IPS-NIHi7 (cell line): ENCODE measurements at regions not wholly inside any gene's neighbourhood (a gene's known extent, or its start where the extent isn't known, plus 50 kb on each side); places are given as distances from the start of the nearest gene placed in this dataset.
"Not testable (repeated sequence)": the region's sequence is repeated elsewhere in the genome, so short reads cannot be mapped to it uniquely, and the experiment has no call there.

ENCODE experiments used
- DNase-seq: peaks from one replicate; pipeline ENCODE4 v3.0.0; 2012; ENCODE audit warnings: mixed read lengths; ENCODE audit errors: extremely low spot score

GRCh38 chr13:62444805-62445204 is 1029.2 kb upstream of the PCDH20 start:
- no peak for DNase-seq

DNA sequence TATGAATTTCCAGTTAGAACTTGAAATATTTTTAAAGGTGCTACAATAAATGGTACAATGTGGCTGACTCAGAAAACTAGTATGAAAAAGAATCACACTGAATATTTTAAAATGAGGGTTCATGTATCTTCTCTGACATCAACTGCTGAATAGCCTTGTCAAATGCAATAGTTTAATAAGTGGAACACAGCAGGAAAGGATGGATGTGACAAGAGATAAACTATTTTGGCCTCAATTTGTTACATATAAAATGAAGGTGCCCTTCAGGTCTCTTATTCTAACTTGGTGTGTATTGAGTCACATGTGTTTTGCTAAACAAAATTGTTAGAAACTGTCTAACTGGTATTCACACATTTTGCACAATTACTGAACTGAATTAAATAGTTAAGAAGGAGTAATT is 1018.4 kb upstream of the PCDH20 start:
- no peak for DNase-seq

DNA sequence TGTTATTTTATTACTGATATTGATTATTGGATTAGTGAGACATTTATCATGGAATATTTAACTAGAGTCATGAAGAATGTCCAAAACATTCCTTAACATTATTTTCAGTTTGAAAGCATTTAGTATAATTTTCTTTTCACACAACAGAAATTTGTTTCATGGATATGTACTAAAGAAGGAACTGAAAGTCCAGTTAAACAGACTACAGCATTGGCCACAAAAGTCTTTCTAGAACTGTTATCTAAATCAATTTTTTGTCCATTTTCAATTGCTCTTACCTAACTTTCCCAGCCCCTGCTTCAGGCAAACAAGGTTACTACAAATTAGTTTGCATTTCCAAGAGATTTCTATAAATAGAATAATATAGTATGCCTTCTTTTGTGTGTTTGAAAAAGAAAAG is 1018.0 kb upstream of the PCDH20 start:
- DNase-seq: no peak

GRCh38 chr13:62432906-62433305 is 1017.3 kb upstream of the PCDH20 start:
- no peak for DNase-seq

- no peak for DNase-seq
Observed at GRCh38 chr13:62432295-62432694, 1016.6 kb upstream of the PCDH20 start.

DNA sequence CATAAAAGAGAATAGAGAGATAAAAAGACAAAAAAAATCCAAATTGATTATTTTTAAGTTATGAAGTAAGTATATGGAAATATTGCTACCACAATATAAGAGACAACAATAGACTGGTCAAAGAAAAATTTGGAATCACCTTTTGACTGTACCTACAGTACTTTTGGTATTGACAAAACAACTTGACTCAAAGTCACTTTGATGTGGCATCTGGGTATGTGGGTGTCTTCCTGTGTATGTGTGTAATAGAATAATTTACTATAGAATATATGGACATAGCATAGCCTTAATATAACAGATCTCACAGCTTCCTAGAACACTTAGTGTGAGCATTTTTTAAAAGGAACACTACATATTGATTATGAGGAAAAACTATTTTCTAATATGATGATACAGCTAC is 1016.2 kb upstream of the PCDH20 start:
- DNase-seq: no peak

- no peak for DNase-seq
Observed at GRCh38 chr13:62418872-62419271, 1003.2 kb upstream of the PCDH20 start.

DNA sequence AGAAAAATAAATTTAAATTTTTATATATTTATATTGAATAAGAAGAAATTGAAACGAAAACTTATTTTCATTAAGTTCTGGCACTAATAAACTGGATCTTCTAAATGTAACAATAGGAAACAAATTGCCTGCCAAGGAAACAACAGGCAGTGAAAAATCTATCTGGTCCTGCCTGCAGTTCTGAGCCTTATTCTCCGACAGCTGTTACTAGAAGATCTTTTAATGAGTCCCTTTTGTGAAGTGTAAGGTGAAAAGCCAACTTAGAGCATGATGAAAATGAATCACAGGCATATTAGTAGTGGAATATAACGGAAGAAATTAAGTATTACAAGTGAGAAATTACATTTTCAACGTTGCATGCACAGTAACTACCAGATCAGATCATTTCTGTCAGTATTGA is 1002.7 kb upstream of the PCDH20 start:
- no peak for DNase-seq

- no peak for DNase-seq
Observed at GRCh38 chr13:62407871-62408270, 992.2 kb upstream of the PCDH20 start.

DNA sequence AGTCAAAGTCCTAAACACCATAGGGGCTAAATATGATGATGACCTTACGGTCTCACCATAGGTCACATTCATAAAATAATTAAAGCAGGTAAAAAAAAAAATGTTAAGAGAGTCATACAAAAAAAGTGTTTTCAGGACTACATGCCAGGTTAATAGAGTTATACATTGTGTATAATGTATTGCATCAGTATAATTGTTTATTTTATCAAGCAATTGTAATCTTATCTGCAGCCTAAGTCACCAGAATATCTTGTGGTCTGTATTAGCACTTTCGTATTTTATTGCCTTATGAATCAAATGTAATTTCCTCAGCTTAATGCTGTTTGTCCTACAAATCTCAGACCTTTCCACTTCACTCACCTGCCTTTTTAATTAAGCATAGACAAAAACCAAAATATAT is 972.9 kb upstream of the PCDH20 start:
- no peak for DNase-seq

DNA sequence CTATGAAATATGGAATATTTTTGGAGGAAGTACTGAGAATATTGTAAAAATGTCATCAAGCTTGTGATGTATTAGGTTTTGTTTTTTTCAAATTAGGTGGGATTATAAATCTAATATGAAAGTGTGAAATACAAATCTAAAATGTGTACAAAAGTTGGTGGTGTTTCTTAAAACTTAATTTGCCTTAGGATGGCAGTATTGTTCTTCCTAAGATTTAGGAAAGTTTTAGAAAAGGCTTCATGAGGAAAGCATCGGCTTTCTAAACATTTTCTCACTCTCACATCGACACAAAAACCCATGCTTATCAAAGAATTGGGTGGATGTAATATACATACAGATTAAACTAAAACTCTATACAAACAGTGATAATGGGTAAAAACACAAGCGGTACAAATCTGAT is 972.0 kb upstream of the PCDH20 start:
- DNase-seq: no peak

DNA sequence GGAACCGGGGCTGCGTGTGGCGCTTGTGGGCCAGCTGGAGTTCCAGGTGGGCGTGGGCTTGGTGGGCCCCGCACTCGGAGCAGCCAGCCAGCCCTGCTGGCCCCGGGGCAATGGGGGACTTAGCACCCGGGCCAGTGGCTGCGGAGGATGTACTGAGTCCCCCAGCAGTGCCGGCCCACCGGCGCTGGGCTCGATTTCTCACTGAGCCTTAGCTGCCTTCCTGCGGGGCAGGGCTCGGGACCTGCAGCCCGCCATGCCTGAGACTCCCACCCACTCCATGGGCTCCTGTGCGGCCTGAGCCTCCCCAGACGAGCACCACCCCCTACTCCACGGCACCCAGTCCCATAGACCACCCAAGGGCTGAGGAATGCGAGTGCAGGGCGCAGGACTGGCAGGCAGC is 963.6 kb upstream of the PCDH20 start:
- not testable (repeated sequence) for DNase-seq

DNA sequence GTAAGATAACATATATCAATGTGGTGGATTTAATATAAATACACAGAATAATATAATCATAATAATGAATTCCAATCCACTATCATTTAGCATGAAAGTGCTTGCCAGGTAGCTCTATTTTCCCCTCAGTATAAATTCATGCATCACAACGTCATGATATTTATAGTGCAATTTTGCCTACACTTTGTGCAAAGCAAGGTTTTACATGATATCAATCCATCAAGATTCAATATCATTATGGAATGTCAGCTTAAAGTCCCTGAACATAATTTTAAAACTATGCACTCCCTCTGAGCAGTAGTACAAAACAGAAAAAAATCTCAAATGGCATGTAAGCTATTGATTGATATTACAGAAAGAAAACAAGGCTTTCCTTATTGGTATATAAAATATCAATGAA is 962.2 kb upstream of the PCDH20 start:
- DNase-seq: no peak

GRCh38 chr13:62375653-62376052 is 960.0 kb upstream of the PCDH20 start:
- no peak for DNase-seq

DNA sequence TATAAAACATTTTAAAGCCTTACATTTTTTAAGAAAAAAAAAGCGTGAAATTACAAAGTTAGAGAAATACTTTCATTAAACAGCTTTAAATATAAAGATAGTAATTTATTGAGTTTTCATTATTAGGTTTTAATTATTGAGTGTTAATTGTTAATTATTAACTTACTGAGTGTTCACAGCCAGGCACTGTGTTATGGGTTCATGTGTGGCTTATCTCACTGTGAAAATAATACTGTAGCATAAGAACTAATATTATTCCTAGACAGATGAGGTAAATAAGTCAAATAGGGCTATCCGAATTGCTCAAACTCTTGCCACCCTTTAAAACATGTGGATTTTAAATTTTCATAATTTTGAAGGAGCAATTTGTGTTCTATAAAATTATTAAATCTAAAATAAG is 956.1 kb upstream of the PCDH20 start:
- no peak for DNase-seq

DNA sequence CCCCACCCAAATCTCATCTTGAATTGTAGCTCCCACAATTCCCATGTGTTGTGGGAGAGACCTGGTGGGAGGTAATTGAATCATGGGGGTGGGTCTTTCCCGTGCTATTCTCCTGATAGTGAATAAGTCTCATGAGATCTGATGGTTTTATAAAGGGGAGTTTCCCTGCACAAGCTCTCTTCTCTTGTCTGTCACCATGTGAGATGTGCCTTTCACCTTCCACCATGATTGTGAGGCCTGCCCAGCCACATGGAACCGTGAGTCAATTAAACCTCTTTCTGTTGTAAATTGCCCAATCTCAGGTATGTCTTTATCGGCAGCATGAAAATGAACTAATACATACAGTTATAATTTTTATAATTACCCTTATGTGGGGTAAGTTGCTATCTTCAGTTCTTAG is 952.3 kb upstream of the PCDH20 start:
- not testable (repeated sequence) for DNase-seq

- DNase-seq: no peak
Observed at GRCh38 chr13:62360609-62361008, 945.0 kb upstream of the PCDH20 start.

DNA sequence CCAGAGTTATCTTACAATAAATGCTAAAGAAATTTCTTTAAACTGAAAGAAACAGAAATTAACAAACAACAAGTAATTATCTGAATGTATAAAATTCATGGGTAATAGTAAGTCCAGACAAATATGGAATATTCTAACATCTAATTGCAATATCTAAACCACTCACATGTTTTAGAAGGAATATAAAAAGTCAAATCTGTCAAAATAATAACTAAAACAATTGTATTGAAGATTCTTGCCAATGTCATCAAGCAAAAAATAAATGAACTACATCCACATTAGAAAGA is 942.9 kb upstream of the PCDH20 start:
- no peak for DNase-seq

- peak; percentile 61 for DNase-seq
Observed at GRCh38 chr13:62357887-62358645, 942.4 kb upstream of the PCDH20 start.

GRCh38 chr13:62356977-62357376 is 941.3 kb upstream of the PCDH20 start:
- no peak for DNase-seq

- DNase-seq: peak; percentile 24
Observed at GRCh38 chr13:62337109-62337880, 921.6 kb upstream of the PCDH20 start.

- no peak for DNase-seq
Observed at GRCh38 chr13:62336507-62336906, 920.9 kb upstream of the PCDH20 start.

DNA sequence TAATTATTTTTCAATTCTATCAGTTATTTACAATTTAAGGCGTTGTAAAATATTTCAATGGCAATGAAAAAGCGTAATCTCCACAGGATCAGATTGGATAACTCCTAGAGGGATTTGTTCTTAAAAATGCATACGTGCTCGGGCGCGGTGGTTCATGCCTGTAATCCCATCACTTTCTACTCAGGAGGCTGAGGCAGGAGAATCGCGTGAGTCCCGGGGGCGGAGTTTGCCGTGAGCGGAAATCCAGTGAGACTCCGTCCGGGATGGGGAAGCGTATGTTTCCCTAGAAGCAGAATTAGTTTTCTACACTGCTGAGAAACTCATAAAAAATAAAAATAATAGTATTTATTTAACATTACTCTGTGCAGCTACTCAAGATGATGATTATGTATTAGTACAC is 917.8 kb upstream of the PCDH20 start:
- no peak for DNase-seq

DNA sequence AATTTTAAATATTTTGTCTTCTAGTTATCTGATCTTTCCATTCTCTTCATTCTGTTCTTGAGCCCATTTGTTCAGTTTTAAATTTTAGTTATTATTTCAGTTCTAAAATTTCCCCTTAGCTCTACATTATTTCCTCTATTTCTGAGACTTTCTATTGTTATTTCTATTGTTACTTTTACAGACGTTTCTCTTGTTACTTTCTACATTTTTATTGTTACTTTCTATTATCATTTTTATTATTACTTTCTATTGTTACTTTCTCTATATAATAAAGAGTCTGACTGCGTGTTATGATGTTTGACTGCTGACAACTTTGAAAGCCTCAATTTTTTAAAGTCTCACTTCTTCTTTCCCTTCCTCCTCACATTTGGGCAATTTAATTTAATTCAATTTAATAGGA is 915.7 kb upstream of the PCDH20 start:
- no peak for DNase-seq
